HG03159 (cell line): ENCODE measurements at regions not wholly inside any gene's neighbourhood (a gene's known extent, or its start where the extent isn't known, plus 50 kb on each side); places are given as distances from the start of the nearest gene placed in this dataset.
"Not testable (repeated sequence)": the region's sequence is repeated elsewhere in the genome, so short reads cannot be mapped to it uniquely, and the experiment has no call there.

Experiments
- ATAC-seq: cut with Tn5 transposase; IDR thresholded peaks from one replicate; pipeline ENCODE4 v1.9.1; 2021; ENCODE audit warnings: mild to moderate bottlenecking, moderate library complexity; ENCODE audit not compliant: unreplicated experiment

- no peak for ATAC-seq
Measured at GRCh38 chr6:119845161-119845560, 495.6 kb upstream of the MAN1A1 start.

GRCh38 chr6:119844387-119844786 is 494.8 kb upstream of the MAN1A1 start:
- no peak for ATAC-seq

GRCh38 chr6:119842191-119842590 is 492.6 kb upstream of the MAN1A1 start:
- no peak for ATAC-seq

GRCh38 chr6:119838043-119838442 is 488.5 kb upstream of the MAN1A1 start:
- ATAC-seq, result no peak

GRCh38 chr6:119834418-119834817 is 484.9 kb upstream of the MAN1A1 start:
- ATAC-seq, result no peak

GRCh38 chr6:119832411-119832810 is 482.9 kb upstream of the MAN1A1 start:
- no peak for ATAC-seq

GRCh38 chr6:119830494-119831295 is 481.1 kb upstream of the MAN1A1 start:
- ATAC-seq, result no peak

- no peak for ATAC-seq
Measured at GRCh38 chr6:119830069-119830468, 480.5 kb upstream of the MAN1A1 start.

GRCh38 chr6:119829499-119829898 is 479.9 kb upstream of the MAN1A1 start:
- not testable (repeated sequence) for ATAC-seq

GRCh38 chr6:119829006-119829405 is 479.4 kb upstream of the MAN1A1 start:
- ATAC-seq, result no peak

- no peak for ATAC-seq
Measured at GRCh38 chr6:119821380-119821779, 471.8 kb upstream of the MAN1A1 start.

- no peak for ATAC-seq
Measured at GRCh38 chr6:119818876-119819275, 469.3 kb upstream of the MAN1A1 start.

GRCh38 chr6:119814609-119815400 is 465.2 kb upstream of the MAN1A1 start:
- ATAC-seq, result no peak

GRCh38 chr6:119802464-119802863 is 452.9 kb upstream of the MAN1A1 start:
- ATAC-seq, result no peak

- no peak for ATAC-seq
Measured at GRCh38 chr6:119801056-119801455, 451.5 kb upstream of the MAN1A1 start.

- ATAC-seq, result no peak
Measured at GRCh38 chr6:119800526-119800925, 451.0 kb upstream of the MAN1A1 start.

GRCh38 chr6:119799596-119800509 is 450.3 kb upstream of the MAN1A1 start:
- ATAC-seq, result no peak

- ATAC-seq, result no peak
Measured at GRCh38 chr6:119791736-119792135, 442.2 kb upstream of the MAN1A1 start.

- no peak for ATAC-seq
Measured at GRCh38 chr6:119781365-119781764, 431.8 kb upstream of the MAN1A1 start.

GRCh38 chr6:119768201-119768600 is 418.6 kb upstream of the MAN1A1 start:
- no peak for ATAC-seq
